Astrocyte (in vitro differentiated cells and primary cell): ENCODE measurements at regions not wholly inside any gene's neighbourhood (a gene's known extent, or its start where the extent isn't known, plus 50 kb on each side); places are given as distances from the start of the nearest gene placed in this dataset.

ENCODE experiments used
- CTCF ChIP-seq: IDR thresholded peaks from 2 replicates; pipeline ENCODE4 v1.5.1; 2011; ENCODE audit warnings: low read depth, mild to moderate bottlenecking, inconsistent platforms, low read length, moderate library complexity; ENCODE audit not compliant: insufficient read depth
- EZH2 ChIP-seq: IDR thresholded peaks from 2 replicates; pipeline ENCODE4 v1.6.1; 2012; ENCODE audit warnings: mild to moderate bottlenecking, low read length, inconsistent platforms; ENCODE audit not compliant: insufficient read depth

GRCh38 chr6:133131621-133132465 lies 109.3 kb upstream of the EYA4 start:
- TF ChIP-seq EZH2 (no peak), CTCF (no peak)
